DMS153 (cell line): ENCODE measurements at regions not wholly inside any gene's neighbourhood (a gene's known extent, or its start where the extent isn't known, plus 50 kb on each side); places are given as distances from the start of the nearest gene placed in this dataset.
A peak's percentile ranks its signal among the peaks of the same experiment; 100 is the strongest.

Source experiments
- DNase-seq: peaks from one replicate; lab custom pipeline; 2025; lab: John Stamatoyannopoulos, UW

- DNase-seq = no peak
Observed at GRCh38 chr6:108751851-108752732, 96.1 kb upstream of the ARMC2 start.

DNA sequence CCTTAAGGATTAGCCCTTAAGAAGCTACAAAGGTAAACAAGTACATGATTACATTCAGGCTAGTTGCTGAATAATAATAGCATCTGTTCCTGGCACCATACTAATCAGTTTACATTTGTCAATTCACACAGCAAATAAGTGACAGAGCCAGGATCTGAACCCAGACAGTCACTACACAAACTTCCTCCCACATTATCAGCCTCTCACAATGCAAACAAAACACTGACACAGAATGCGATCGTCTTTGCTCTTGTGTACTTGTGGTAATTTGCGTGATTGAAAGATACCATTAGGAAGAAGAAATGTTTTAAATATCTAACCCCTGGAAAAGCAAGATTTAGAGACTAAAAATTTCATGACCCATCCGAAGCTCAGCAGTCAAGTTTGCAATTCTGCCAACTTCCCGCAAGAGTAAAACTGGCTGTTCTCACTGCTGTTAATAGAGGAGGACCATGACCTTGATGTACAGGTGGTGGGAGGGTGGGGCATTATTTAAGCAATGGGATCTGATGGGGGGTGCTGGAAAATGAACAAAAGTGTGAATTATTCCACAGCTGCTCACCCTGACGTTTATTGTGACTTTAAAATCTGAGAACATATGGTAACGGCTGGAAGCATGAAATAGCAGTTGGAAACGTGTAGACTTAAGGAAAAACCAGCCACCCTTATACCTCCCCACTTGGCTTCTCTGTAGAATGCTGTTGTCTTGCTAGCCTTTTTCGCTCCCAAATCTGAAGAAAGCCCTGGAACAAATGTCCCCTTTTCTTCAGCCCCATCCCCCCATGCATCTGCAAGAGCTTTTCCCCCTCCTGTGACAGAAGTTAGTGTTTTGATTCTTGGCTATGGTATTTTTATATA, 95.3 kb upstream of the ARMC2 start:
- peak; percentile 35 for DNase-seq

DNA sequence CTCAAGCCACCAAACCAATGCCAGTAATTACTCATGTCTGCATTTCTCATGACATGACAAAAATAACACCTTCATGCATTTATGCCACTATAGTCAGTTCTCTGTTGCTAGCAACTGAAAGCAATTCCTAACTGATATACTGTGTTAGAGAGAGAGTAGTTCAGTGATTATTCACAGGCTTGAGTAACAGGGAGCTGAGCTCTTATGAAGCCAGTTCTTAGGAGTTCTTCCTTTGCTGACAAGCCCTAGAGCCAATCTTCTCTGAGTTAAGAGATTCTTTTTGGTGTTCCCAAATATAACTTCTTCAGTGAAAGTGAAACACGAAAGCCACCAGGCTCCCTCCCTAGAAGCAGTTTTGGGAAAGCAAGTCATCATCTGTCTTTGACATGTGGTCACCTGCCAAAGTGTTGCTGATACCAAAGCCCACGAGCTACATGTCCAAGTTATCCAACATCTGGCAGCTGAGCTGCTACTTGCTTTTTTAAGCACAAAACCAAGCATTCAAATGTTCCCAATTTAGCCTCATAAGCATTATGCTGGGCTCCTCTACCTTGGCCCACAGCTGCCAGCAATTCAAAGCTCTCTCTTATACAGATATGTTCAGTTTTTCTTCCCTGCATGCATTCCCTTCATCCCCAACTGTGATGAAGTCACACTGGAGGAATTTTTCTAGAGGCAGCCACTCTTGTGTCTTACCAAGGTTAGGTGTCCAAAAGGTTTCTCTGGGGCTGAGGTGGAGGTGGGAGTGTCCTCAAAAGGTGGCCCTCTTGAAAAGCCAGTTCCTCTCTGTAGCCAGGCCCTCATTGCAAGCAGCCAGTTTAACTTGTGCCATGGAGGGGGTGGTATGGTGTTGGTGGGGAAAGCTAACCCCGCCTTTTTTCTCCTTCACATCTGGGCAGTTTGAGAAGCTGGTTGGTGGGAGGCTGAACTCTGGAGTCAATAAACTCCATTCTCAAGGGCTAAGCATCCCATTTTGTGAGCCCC, 92.7 kb upstream of the ARMC2 start:
- no peak for DNase-seq

DNA sequence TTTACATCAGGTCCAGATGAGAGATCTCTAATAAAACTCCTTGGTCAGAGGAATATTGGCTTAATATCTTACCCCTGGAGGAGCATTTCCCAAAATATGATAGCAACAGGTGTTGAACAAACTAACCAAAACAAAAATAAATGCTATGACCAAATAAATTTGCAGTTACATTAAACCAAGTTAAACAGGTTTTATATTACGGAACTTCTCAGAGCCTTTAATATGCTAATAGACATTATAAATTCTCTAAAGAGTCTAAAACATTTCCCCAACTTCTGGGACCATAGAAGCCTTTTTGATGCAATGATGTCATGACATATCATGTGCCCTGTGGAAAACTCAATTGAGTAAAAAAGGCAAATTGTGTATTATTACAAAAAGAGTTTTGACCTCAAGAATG, 90.9 kb upstream of the ARMC2 start:
- no peak for DNase-seq

DNA sequence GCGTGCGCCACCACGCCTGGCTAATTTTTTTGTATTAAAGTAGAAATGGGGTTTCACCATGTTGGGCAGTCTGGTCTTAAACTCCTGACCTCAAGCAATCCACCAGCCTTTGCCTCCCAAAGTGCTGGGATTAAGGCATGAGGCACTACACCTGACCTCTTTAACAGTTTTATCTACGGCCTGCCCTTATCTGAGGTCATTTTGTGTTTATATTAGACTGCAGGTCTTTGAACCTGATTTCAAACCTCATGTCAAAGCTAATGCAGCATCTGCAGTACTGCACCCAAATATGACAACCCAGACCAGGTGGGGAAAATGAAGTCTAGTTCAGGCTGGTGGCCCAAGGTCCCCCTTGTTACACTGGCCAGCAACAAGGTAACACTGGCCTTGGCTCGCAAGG, 89.3 kb upstream of the ARMC2 start:
- no peak for DNase-seq

DNA sequence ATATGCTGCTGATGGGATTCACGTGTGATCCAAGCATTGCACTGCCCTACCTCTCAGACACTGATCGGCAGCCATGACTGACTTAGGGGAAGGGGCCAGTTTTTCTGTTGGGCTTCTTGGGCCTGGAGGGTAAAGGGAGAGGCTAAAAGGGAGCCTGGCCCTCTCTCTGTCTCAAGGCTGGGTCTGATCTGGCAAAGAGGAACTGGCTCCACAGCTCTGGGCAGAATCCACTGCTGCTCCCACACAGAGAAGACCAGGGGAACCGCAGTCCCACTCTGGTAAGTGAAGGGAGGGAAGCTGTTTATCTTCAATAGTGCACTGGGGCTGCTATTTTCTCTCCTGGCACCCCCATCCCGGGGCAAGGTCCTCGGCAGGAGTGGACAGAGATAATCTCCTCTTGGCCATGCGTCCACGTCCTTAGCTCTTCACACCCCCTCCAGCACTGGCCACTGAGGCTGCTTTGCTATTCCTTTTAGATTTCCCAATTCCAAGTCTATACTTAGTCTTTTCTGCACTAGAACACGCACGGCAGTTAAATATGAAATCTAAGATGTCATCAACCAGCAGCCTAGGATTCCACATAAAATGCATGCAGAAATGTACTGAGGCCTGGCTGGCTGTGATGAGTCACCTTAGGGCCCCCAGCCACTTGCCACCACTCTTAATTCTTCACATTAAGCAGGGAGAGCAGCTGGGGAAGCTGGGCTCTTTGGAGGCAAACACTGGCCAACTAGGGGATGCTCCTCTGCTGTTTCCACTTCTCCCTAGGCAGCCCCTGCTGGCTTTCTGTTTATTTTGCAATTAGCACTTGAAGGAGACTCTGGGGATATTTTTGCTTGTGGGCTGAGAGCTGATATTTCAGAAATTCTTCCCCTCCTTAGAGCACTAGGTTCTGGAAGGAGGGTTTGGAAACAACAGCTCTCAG, 87.8 kb upstream of the ARMC2 start:
- DNase-seq = no peak

- DNase-seq = no peak
Observed at GRCh38 chr6:108762394-108762793, 85.8 kb upstream of the ARMC2 start.

GRCh38 chr6:108763931-108764579, 84.2 kb upstream of the ARMC2 start:
- no peak for DNase-seq

DNA sequence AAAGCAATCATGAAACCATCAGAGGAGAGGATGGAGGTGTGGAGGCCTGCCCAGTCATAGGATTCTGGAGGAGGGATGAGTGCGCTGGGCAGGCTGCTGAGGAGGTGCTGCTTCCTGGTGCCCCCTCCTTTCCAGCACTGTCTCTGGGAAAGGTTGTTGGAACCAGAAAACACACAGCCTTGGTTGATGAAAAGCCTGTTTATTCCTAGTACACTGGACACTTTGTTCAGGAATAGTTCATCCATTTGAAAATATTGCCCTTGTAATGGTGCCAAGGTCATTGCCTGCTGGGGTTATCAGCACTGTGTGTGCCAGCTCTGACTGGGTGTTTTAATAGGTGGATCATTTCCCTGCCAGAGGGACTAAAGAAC, 83.7 kb upstream of the ARMC2 start:
- DNase-seq = no peak

GRCh38 chr6:108765495-108765894, 82.7 kb upstream of the ARMC2 start:
- DNase-seq = no peak

- no peak for DNase-seq
Observed at GRCh38 chr6:108766419-108766818, 81.8 kb upstream of the ARMC2 start.

DNA sequence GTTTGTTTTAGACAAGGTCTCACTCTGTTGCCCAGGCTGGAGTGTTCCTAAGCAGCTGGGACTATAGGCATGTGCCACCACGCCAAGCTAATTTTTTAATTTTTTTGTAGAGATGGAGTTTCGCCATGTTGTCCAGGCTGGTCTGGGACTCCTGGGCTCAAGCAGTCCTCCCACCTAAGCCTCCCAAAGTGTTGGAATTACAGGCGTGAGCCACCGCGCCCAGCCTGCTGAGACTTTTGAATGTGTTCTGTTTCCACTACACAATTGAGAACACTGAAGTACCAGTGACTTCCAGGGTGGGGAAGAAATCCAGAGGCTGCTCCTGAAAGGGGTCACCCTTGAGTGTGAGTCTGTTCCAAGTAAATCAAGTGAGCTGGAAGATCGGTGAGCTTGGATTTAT, 81.3 kb upstream of the ARMC2 start:
- no peak for DNase-seq

- no peak for DNase-seq
Observed at GRCh38 chr6:108767418-108768165, 80.6 kb upstream of the ARMC2 start.

- no peak for DNase-seq
Observed at GRCh38 chr6:108768166-108768555, 80.1 kb upstream of the ARMC2 start.

- no peak for DNase-seq
Observed at GRCh38 chr6:108768792-108769524, 79.3 kb upstream of the ARMC2 start.

DNA sequence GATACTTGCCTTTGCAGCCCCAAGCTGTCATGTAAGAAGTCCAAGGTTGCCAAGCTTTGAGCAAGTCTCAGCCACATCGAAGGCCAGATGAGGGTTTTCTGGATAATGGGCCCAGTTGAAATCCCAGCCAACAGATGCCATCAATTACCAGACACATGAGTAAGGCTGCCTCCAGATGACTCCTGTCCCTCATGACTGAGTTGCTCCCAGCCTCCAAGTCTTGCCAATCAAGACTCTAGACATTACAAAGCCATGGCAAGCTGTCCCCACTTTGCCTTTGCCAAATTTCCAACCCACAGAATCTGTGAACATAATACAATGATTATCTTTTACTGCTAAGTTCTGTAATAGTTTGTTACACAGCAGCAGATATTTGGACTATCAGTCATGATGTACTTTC, 76.8 kb upstream of the ARMC2 start:
- DNase-seq = no peak

DNA sequence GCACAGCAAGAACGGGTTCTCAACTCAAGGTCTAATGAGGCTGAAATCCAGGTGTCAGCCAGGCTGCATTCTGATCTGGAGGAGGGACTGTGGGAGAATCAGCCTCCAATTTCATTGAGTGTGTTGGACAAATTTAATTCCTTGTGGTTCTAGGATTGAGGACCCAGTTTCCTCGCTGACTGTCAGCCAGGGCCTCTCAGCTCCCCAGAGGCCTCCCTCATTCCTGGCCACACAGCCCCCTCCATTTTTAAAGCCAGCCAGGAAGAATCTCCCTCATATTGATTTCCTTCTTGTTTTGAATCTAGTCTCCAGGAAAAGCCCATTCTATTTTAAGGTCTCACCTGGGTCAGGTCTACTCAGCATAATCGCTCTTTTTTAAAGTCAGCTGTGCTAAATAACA, 73.7 kb upstream of the ARMC2 start:
- DNase-seq = no peak

- DNase-seq = no peak
Observed at GRCh38 chr6:108777536-108777935, 70.7 kb upstream of the ARMC2 start.
